Islet precursor cell (in vitro differentiated cells): ENCODE measurements at regions not wholly inside any gene's neighbourhood (a gene's known extent, or its start where the extent isn't known, plus 50 kb on each side); places are given as distances from the start of the nearest gene placed in this dataset.
"Not testable (repeated sequence)": the region's sequence is repeated elsewhere in the genome, so short reads cannot be mapped to it uniquely, and the experiment has no call there.

Experiments
- DNase-seq: peaks from one replicate; pipeline ENCODE4 v3.0.0-alpha.2; 2018

GRCh38 chrX:92873359-92874055, 799.9 kb downstream of the NAP1L3 start:
- DNase-seq: not testable (repeated sequence)

GRCh38 chrX:92849998-92850397, 823.4 kb downstream of the NAP1L3 start:
- DNase-seq: not testable (repeated sequence)

GRCh38 chrX:92843920-92844319, 829.5 kb downstream of the NAP1L3 start:
- DNase-seq: not testable (repeated sequence)

GRCh38 chrX:92832750-92833149, 840.6 kb downstream of the NAP1L3 start:
- DNase-seq: not testable (repeated sequence)

GRCh38 chrX:92830083-92830482, 843.3 kb downstream of the NAP1L3 start:
- not testable (repeated sequence) for DNase-seq

GRCh38 chrX:92821580-92822152, 851.7 kb downstream of the NAP1L3 start:
- DNase-seq: not testable (repeated sequence)

- DNase-seq: not testable (repeated sequence)
These were observed 881.3 kb downstream of the NAP1L3 start for GRCh38 chrX:92792080-92792479.

- not testable (repeated sequence) for DNase-seq
These were observed 893.3 kb downstream of the NAP1L3 start for GRCh38 chrX:92780075-92780474.

GRCh38 chrX:92774016-92774415, 899.4 kb downstream of the NAP1L3 start:
- DNase-seq: peak; percentile 48

GRCh38 chrX:92760963-92761362, 912.4 kb downstream of the NAP1L3 start:
- not testable (repeated sequence) for DNase-seq
